GM11168 (cell line): ENCODE measurements at regions not wholly inside any gene's neighbourhood (a gene's known extent, or its start where the extent isn't known, plus 50 kb on each side); places are given as distances from the start of the nearest gene placed in this dataset.

ENCODE experiments used
- in situ Hi-C: fragments of 300-500 bp; cut with MboI; formaldehyde crosslinking; loops from one replicate; pipeline ENCODE4 v1.12.0; 2022; ENCODE audit warnings: low sequenced_read_pairs; ENCODE audit not compliant: unreplicated experiment

GRCh38 chr6:16872543-16873235, 111.4 kb upstream of the ATXN1 start:
- in situ Hi-C loops: no loop called here

GRCh38 chr6:16871047-16871446, 109.8 kb upstream of the ATXN1 start:
- in situ Hi-C loops: no loop called here

- in situ Hi-C loops: no loop called here
These were observed 107.7 kb upstream of the ATXN1 start for GRCh38 chr6:16868968-16869367.

DNA sequence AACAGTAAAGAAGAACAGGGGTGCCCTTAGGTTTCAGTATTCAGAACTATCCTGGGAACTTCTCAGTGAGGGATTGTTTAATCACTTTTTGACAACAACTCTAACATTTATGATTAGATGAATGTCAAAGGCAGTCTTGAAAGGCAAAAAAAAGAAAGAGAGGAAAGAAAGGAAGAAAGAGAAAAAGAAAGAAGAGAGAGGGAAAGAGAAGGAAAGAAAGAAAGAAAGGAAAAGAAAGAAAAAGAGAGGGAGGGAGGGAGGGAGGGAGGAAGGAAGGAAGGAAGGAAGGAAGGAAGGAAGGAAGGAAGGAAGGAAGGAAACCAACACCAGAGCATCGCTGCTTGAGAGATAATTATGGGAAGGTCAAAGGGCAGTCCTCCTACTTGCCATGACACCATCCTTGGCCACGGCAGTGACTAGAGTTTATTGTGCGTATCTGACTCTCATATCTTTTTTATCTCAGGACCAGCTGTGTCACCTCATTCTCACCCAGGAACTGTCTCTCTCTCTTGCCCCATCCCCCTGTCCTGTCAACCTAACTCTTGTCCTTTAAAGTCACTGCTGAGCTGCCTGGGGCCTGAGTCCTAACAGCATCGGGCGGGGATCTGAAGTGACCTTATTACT, 96.8 kb upstream of the ATXN1 start:
- in situ Hi-C loops: no loop called here

DNA sequence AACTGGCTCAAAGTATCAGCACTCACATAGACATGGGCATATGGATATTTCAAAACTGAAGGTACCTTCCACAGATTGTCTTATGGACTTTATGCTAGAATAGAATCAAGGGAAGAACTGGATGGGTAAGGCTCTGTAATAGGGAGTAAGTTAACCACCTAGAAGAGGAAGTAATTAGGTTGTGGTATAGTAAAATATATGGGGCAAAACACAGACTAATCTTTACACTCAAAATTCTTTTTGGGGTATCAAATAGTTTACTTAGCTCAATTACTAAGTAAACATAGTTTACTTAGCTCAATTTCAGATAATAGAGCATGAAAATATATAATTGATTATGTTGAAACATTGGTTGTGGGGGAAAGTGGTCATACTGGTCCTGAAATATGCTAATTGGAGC, 94.2 kb upstream of the ATXN1 start:
- in situ Hi-C loops: no loop called here

DNA sequence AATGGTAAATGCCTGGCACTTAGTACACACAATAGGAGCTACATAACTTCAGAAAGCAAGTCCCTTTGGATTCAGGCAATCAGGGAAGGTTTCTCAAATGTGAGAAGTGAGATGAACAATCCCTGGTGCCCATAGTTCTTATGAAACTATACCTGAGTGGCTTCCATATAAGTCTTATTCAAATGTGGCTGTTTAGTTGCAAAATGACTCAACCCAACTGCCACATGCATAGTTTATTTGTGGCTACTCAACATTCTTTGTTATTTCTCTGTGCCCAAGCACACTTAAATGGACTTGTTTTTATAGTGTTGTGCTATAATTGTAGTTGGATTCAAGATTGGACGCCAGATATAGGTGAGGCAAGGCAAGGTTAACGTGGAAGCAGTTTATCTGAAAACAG, 93.7 kb upstream of the ATXN1 start:
- in situ Hi-C loops: no loop called here

GRCh38 chr6:16852671-16853070, 91.4 kb upstream of the ATXN1 start:
- in situ Hi-C loops: no loop called here

DNA sequence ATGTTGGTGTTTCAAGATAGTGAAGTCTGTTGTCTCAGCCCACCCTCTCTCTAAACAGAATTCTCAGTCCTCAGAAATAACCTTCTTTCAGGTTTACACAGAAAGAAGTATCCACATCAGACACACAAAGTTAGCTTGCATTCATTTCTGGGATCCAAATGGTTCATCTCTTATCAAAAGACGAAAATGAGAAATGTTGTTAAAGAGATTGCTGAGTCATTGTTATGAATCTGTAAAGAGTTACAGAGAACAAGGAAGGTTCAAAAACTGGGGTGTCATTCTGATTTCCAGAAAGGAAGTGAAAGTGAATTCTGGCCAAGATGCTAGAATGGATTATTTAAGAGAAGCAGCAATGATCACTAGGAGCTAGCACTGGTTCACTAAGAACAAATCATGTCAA, 90.5 kb upstream of the ATXN1 start:
- in situ Hi-C loops: no loop called here

- in situ Hi-C loops: no loop called here
These were observed 89.8 kb upstream of the ATXN1 start for GRCh38 chr6:16851044-16851540.

DNA sequence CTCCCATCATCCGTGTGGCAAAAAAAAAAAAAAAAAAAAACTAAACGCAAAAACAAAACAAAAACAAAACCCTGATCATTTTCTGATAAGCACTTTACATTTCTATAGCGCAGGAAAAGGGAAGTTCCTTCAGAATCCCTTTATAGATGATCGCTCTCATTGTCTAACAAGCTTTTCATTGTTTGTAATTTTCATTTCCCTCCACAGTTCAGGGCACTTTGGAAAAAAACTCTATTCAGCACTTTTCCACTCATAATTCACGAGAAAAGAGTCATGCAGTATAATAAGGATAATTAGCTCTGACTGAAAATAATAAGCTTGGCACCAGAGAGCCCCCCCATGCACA, 89.4 kb upstream of the ATXN1 start:
- in situ Hi-C loops: no loop called here

DNA sequence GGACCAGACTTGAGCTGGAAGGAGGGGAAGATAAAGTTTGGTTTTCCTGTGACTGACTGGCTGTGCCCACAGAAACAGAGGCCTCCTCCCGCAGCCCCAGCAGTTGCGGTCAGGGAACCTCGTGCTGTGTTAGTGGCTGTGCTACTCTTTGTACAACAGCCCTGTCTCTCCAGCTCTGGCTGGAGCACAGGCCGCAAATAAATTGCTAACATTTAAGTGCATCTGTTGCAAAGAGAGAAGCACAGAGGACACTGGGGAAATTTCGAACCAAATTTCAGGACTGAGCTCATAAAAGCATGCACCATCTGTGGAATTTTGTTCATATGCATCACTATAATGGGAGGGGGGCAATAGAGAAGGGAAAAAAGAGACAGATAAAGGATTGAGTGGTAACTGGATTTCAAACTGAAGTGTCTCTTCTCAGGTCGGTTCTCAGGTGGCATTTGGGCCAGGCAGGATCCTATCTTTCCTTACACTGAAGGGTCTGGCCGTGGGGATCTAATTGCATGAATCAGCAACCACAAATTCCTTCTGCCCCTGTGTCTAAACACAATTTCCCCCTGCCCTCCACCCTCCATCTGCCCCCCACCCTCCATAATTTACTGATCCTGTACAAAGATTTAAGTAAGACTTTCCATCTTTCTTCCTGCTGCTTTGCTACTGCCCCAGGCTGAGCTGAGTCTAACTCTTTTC, 88.9 kb upstream of the ATXN1 start:
- in situ Hi-C loops: no loop called here

GRCh38 chr6:16849280-16849987, 88.2 kb upstream of the ATXN1 start:
- in situ Hi-C loops: no loop called here

- in situ Hi-C loops: no loop called here
These were observed 85.1 kb upstream of the ATXN1 start for GRCh38 chr6:16846399-16846778.

- in situ Hi-C loops: no loop called here
These were observed 82.9 kb upstream of the ATXN1 start for GRCh38 chr6:16844183-16844582.

DNA sequence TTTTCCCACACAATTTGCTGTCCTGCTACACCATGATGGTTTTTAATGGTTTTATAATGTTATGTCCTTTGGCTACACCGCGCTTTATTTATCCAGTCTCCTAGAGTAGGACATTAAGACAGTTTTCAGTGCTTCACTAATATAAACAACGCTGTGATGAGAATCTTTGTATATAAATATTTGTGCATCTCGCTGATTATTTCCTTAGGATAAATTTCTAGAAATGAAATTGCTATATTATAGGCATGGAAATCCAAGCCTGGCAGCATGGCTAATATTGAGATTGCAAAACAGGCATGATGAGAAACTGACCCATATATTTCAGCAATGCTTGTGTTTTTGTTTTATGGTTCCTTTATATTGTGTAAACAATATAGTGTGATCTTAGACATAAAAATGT, 81.4 kb upstream of the ATXN1 start:
- in situ Hi-C loops: no loop called here

GRCh38 chr6:16841241-16841640, 80.0 kb upstream of the ATXN1 start:
- in situ Hi-C loops: no loop called here

GRCh38 chr6:16840725-16841124, 79.5 kb upstream of the ATXN1 start:
- in situ Hi-C loops: no loop called here

DNA sequence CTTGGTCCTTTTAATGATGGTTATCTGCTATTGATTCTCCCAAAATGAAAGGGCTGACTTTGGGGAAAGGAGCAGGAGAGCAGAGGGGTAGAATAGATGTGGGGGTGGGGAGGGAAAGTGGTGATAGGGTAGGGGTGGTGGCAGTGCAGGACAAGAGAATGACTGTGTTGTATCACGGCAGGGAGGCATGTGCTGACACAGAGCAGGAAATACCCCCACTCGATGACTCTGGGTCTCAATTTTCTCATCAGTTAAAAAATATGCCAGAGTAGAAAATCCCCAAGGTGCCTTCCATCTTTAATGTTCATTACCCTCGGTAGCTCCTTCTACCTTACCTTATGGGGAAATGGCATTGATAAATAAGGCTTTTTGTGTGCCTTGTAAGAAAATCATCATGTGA, 79.0 kb upstream of the ATXN1 start:
- in situ Hi-C loops: no loop called here

DNA sequence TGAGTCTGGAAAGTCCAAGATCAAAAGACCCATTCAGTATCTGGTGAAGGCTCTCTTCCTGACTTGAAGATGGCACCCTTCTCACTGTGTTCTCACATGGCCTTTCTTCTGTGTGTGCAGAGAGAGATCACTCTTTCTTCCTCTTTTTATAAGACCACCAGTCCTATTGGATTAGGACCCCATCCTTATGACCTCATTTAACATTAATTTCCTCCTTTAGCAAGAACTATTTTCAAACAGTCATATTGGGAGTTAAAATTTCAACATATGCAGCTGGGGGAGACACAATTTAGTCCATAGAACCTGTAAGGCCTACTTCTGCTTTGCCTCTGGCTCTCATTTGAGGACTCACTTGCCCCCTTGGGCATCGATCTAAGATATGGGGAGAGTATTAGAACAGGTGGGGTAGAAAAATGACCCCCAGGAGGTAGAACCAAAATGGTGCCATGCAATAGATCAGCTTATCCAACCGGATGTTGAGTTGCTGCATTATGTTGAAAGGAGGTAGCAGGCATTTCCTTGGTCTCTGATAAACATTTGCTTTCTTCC, 78.4 kb upstream of the ATXN1 start:
- in situ Hi-C loops: no loop called here

DNA sequence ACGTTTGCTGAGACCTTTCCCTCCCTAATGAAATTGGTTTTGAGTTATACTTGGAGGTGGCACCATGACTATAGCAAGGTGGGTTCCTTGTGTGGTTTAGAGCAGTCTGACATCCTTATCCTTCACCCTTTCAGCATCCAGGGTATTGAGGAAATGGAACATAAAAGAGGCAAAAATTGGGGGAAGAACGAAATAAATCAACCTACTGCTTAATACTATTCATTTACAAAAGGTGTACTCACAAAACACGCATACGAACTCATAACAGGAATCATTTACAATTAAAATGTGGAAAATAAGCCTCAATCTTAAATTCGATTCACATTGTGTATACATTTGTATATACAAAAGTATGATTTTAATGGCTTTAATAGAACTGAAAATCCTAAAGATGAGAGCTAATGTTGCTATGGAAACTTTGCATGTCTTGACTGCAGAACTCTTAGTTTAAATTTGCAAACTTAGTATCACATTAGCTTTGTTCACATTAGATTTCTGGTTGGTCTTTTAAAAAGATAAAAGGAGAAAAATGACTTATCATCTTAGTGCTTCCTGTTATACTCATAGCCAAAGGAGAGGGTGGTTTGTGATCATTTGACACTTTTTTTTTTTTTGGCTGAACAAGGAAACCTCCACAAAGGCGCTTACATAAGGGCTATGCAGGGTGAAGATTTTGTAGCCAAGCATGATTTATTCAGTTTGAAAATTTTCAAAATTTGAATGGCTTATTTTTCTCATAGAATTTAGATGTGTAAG, 76.1 kb upstream of the ATXN1 start:
- in situ Hi-C loops: no loop called here
